DOHH2 (cell line): ENCODE measurements at regions not wholly inside any gene's neighbourhood (a gene's known extent, or its start where the extent isn't known, plus 50 kb on each side); places are given as distances from the start of the nearest gene placed in this dataset.

Source experiments
- EZH2phosphoT487 ChIP-seq: fragments of 200-600 bp; sonication (generic); IDR thresholded peaks from 2 replicates; pipeline ENCODE4 v1.6.1; 2017; ENCODE audit warnings: borderline replicate concordance, mild to moderate bottlenecking, antibody characterized with exemption, low read length, moderate library complexity, mixed read lengths
- TF ChIP-seq, protein P1 (sequence below): fragments of 200-600 bp; sonication (generic); IDR thresholded peaks from one replicate; pipeline ENCODE4 v1.5.1; 2014; ENCODE audit warnings: antibody characterized with exemption, mild to moderate bottlenecking, low read depth, low read length; ENCODE audit not compliant: poor library complexity, severe bottlenecking

DNA sequence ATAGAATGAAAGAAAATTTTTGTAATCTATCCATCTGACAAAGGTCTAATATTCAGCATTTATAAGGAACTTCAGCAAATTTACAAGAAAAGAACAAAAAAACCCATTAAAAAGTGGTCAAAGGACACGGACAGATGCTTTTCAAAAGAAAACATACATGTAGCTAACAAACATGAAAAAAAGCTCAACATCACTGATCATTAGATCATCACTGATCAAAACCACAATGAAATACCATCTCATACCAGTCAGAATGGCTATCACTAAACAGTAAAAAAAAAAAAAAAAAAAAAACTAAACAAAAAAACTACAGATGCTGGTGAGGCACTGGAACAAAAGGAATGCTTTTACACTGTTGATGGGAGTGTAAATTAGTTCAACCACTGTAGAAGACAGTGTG is 837.1 kb downstream of the EPHA7 start:
- TF ChIP-seq, protein P1, sequence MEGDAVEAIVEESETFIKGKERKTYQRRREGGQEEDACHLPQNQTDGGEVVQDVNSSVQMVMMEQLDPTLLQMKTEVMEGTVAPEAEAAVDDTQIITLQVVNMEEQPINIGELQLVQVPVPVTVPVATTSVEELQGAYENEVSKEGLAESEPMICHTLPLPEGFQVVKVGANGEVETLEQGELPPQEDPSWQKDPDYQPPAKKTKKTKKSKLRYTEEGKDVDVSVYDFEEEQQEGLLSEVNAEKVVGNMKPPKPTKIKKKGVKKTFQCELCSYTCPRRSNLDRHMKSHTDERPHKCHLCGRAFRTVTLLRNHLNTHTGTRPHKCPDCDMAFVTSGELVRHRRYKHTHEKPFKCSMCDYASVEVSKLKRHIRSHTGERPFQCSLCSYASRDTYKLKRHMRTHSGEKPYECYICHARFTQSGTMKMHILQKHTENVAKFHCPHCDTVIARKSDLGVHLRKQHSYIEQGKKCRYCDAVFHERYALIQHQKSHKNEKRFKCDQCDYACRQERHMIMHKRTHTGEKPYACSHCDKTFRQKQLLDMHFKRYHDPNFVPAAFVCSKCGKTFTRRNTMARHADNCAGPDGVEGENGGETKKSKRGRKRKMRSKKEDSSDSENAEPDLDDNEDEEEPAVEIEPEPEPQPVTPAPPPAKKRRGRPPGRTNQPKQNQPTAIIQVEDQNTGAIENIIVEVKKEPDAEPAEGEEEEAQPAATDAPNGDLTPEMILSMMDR: no peak
- no peak for TF ChIP-seq EZH2phosphoT487
